Gastrocnemius medialis (tissue), 4 donors: ENCODE measurements at regions not wholly inside any gene's neighbourhood (a gene's known extent, or its start where the extent isn't known, plus 50 kb on each side); places are given as distances from the start of the nearest gene placed in this dataset.

Source experiments
- CTCF ChIP-seq, 5 experiments: fragments of 450-650 bp in 3 of 5; fragments of 200-600 bp in 2 of 5; sonication (generic) in 2 of 5; IDR thresholded peaks in 4 of 5; conservative IDR thresholded peaks in 1 of 5; 1 replicate in 4 of 5; 2 replicates in 1 of 5; pipeline ENCODE4 v1.5.1; 2016 to 2019; ENCODE audit warnings: antibody characterized with exemption in 5 of 5, mild to moderate bottlenecking in 3 of 5, moderate library complexity in 3 of 5
- POLR2A ChIP-seq, 2 donors: fragments of 450-650 bp; IDR thresholded peaks; one replicate each; pipeline ENCODE4 v1.6.1; 2017; ENCODE audit warnings: antibody characterized with exemption in 2 of 2, mild to moderate bottlenecking in 2 of 2, moderate library complexity in 2 of 2

DNA sequence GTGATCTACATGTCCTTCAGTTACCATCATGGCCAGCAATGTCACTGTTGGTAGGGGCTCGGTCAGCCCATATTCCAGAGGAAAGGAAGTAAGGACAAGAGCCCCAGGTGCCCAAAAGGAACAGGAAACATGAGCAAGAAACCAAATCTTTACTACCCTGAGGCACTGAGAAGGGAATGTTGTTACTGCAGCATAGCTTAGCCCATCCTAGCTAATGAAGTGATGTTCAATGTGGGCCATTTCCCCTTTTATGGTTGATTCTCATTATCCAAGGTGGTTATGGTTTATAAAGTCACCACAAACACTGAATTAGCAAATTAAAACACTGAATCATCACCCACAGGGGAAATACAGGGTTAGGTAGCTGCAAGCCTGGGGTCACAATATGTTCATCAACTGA is 88.4 kb upstream of the C10orf90 start:
- TF ChIP-seq CTCF (IDR thresholded peaks at IDR 0.05 in 4 of 5, conservative IDR thresholded peaks at IDR 0.05 in 1 of 5) (no peak), POLR2A (IDR thresholded peaks at IDR 0.05) (no peak)
